ENCODE measurements at regions not wholly inside any gene's neighbourhood (a gene's known extent, or its start where the extent isn't known, plus 50 kb on each side); places are given as distances from the start of the nearest gene placed in this dataset.

GRCh38 chr15:70560617-70561328 is 202.6 kb downstream of the UACA start:
- TF ChIP-seq CTCF (IDR thresholded peaks at IDR 0.05; ENCODE audit: poor library complexity, severe bottlenecking) (no peak), TAF1 (IDR thresholded peaks at IDR 0.05; ENCODE audit: low read depth) (no peak), REST (IDR thresholded peaks at IDR 0.05; ENCODE audit: borderline replicate concordance) (no peak), EZH2 (IDR thresholded peaks at IDR 0.05; ENCODE audit: borderline replicate concordance, insufficient read depth, low read length, poor library complexity, severe bottlenecking) (no peak)

Data from neural cell (in vitro differentiated cells).